Endothelial cell of umbilical vein (primary cell): ENCODE measurements at regions not wholly inside any gene's neighbourhood (a gene's known extent, or its start where the extent isn't known, plus 50 kb on each side); places are given as distances from the start of the nearest gene placed in this dataset.
"Not testable (repeated sequence)": the region's sequence is repeated elsewhere in the genome, so short reads cannot be mapped to it uniquely, and the experiment has no call there.

ENCODE experiments used
- BruUV-seq: library from RNA; stranded (reverse); fragments of 400-500 nt; replicated peaks from 2 replicates; lab custom pipeline; 2021; lab: Mats Ljungman, UMichigan
- CTCF ChIA-PET: fragments of 300-600, 350-600 bp; sonication (Branson Sonifier 250); formaldehyde crosslinking; loops from one replicate; lab custom pipeline; 2021; ENCODE audit warnings: antibody characterized with exemption, inconsistent platforms; lab: Charles Lee
- POLR2A ChIA-PET: fragments of 300-600, 350-600 bp; sonication (Branson Sonifier 250); formaldehyde crosslinking; loops from one replicate; lab custom pipeline; 2021; ENCODE audit warnings: antibody characterized with exemption, inconsistent platforms; lab: Charles Lee
- DNase-seq: peaks from one replicate; pipeline ENCODE4 v3.0.0-alpha.2; 2011; ENCODE audit warnings: low read depth, low spot score
- FAIRE-seq: peaks from 2 replicates; lab custom pipeline; 2011; peaks lifted over from hg19 to GRCh38; lab: Jason Lieb, UNC
- H2AFZ ChIP-seq: 2 replicates; pipeline ENCODE4 v1.6.0; 2012; ENCODE audit warnings: low read depth, low read length, control low read depth, inconsistent platforms
- H3K27ac ChIP-seq: 2 replicates; pipeline ENCODE4 v1.5.1; 2011; ENCODE audit warnings: low read depth, mild to moderate bottlenecking, control low read depth, low read length, moderate library complexity; ENCODE audit not compliant: insufficient read depth
- H3K27me3 ChIP-seq, 2 experiments: 2 replicates each; pipeline versions ENCODE4 v1.6.0 to v1.6.1; 2011; ENCODE audit warnings: low read length in 2 of 2, mixed read lengths in 1 of 2; ENCODE audit not compliant: control insufficient read depth in 2 of 2, insufficient read depth in 2 of 2
- H3K36me3 ChIP-seq, 2 experiments: 2 replicates in 1 of 2; 3 replicates in 1 of 2; pipeline ENCODE4 v1.5.1; 2011; ENCODE audit warnings: low read length in 2 of 2, mild to moderate bottlenecking in 1 of 2, moderate library complexity in 1 of 2; ENCODE audit not compliant: control insufficient read depth in 2 of 2, insufficient read depth in 2 of 2; ENCODE audit errors: extremely low read depth in 1 of 2
- H3K4me1 ChIP-seq: 3 replicates; pipeline ENCODE4 v1.5.1; 2011; ENCODE audit warnings: mild to moderate bottlenecking, low read length; ENCODE audit not compliant: control insufficient read depth, insufficient read depth; ENCODE audit errors: extremely low read depth
- H3K4me2 ChIP-seq: 2 replicates; pipeline ENCODE4 v1.6.1; 2011; ENCODE audit warnings: low read length, control low read depth, mixed read lengths; ENCODE audit not compliant: insufficient read depth
- H3K4me3 ChIP-seq, 3 experiments: fragments of 200-600 bp in 1 of 3; sonication (generic), shearing (Covaris generic) in 1 of 3; replicated peaks in 1 of 3; 2 replicates each; pipeline ENCODE4 v1.5.1; 2011 to 2016; ENCODE audit warnings: control low read depth in 3 of 3, low read length in 3 of 3, mild to moderate bottlenecking in 2 of 3, inconsistent platforms in 1 of 3, low read depth in 1 of 3, moderate library complexity in 1 of 3; ENCODE audit not compliant: insufficient read depth in 1 of 3
- H3K79me2 ChIP-seq: 2 replicates; pipeline ENCODE4 v1.6.0; 2012; ENCODE audit warnings: low read length, inconsistent platforms; ENCODE audit not compliant: control insufficient read depth, insufficient read depth
- H3K9ac ChIP-seq: replicated peaks from 2 replicates; pipeline ENCODE3; 2011; ENCODE audit warnings: low read length, control low read depth; ENCODE audit not compliant: insufficient read depth; ENCODE audit errors: extremely low read depth
- H3K9me1 ChIP-seq: replicated peaks from 3 replicates; pipeline ENCODE4 v1.6.0; 2011; ENCODE audit warnings: mild to moderate bottlenecking, low read length; ENCODE audit not compliant: control insufficient read depth, insufficient read depth; ENCODE audit errors: extremely low read depth
- H3K9me3 ChIP-seq: replicated peaks from 2 replicates; pipeline ENCODE4 v1.5.1; 2012; ENCODE audit warnings: low read length, inconsistent platforms; ENCODE audit not compliant: control insufficient read depth, insufficient read depth
- H4K20me1 ChIP-seq: replicated peaks from 2 replicates; pipeline ENCODE3; 2011; ENCODE audit warnings: mild to moderate bottlenecking, low read length; ENCODE audit not compliant: control insufficient read depth, insufficient read depth; ENCODE audit errors: extremely low read depth
- CTCF ChIP-seq, 2 donors: IDR thresholded peaks; 1 replicate in 1 of 2; 2 replicates in 1 of 2; pipeline ENCODE4 v1.5.1; 2011; ENCODE audit warnings: low read length in 2 of 2, mild to moderate bottlenecking in 2 of 2, moderate library complexity in 2 of 2, control low read depth in 1 of 2, inconsistent platforms in 1 of 2, low read depth in 1 of 2; ENCODE audit not compliant: insufficient read depth in 1 of 2; ENCODE audit errors: extremely low read depth in 1 of 2
- EZH2 ChIP-seq: IDR thresholded peaks from 2 replicates; pipeline ENCODE4 v1.6.1; 2012; ENCODE audit warnings: borderline replicate concordance, low read depth, mild to moderate bottlenecking, moderate library complexity, low read length, inconsistent platforms; ENCODE audit not compliant: severe bottlenecking
- FOS ChIP-seq: IDR thresholded peaks from 2 replicates; pipeline ENCODE4 v1.6.1; 2011; ENCODE audit warnings: mild to moderate bottlenecking, low read length, moderate library complexity, borderline replicate concordance; ENCODE audit not compliant: insufficient read depth
- GATA2 ChIP-seq: IDR thresholded peaks from 2 replicates; pipeline ENCODE4 v1.7.0; 2011; ENCODE audit warnings: low read depth, mild to moderate bottlenecking, moderate library complexity, mixed read lengths, low read length; ENCODE audit not compliant: insufficient read length, insufficient read depth
- JUN ChIP-seq: IDR thresholded peaks from 2 replicates; pipeline ENCODE4 v1.6.1; 2011; ENCODE audit warnings: borderline replicate concordance, low read depth; ENCODE audit not compliant: insufficient read length, insufficient read depth
- MYC ChIP-seq: IDR thresholded peaks from one replicate; pipeline ENCODE4 v1.6.1; 2011; ENCODE audit warnings: mild to moderate bottlenecking, low read depth, low read length
- POLR2A ChIP-seq: IDR thresholded peaks from 2 replicates; pipeline ENCODE4 v1.6.1; 2012; ENCODE audit warnings: low read depth, mild to moderate bottlenecking, control low read depth, low read length
- POLR2AphosphoS5 ChIP-seq: IDR thresholded peaks from 2 replicates; pipeline ENCODE4 v1.6.1; 2012; ENCODE audit warnings: low read depth, mild to moderate bottlenecking, control low read depth, low read length, moderate library complexity; ENCODE audit not compliant: insufficient read depth
- dilution Hi-C: fragments of 300-500 bp; cut with MboI; formaldehyde crosslinking; loops from one replicate; pipeline ENCODE4 v1.15.0; 2019; ENCODE audit warnings: low sequenced_read_pairs; ENCODE audit not compliant: extremely low pct_ligation_motif_present
- intact Hi-C: fragments of 100-400 bp; cut with micrococcal nuclease; formaldehyde crosslinking; loops from one replicate; pipeline ENCODE4 v1.10.0; 2022
- TF ChIP-seq, protein P1 (sequence below): IDR thresholded peaks from 2 replicates; pipeline ENCODE4 v1.6.1; 2011; ENCODE audit not compliant: insufficient read depth, insufficient read length

- Histone ChIP-seq H3K79me2 (no peaks in the 10 kb centered on the region), H4K20me1 (no peaks in the 10 kb centered on the region), H3K9me3 (no peaks in the 10 kb centered on the region), H3K4me1 (peaks cover 3% of the 10 kb centered on the region), H3K27me3 (no peaks in the 10 kb centered on the region), H3K4me3 (no peak overlapping the region), H2AFZ (no peak overlapping the region), H3K36me3 (no peaks in the 10 kb centered on the region), H3K9me1 (no peaks in the 10 kb centered on the region), H3K9ac (no peak overlapping the region), H3K27ac (no peak overlapping the region), H3K4me2 (no peak overlapping the region)
- DNase-seq: no peak
- FAIRE-seq: no peak
- dilution Hi-C loops (no loop called here), intact Hi-C loops (loop anchor here (1.0 to 10.0 kb wide), 3 partner anchors 44 to 237 kb away; partner anchors contain the start of gene USP9X)
- BruUV-seq: no TSS peak
- ChIA-PET CTCF (interaction anchor here (0.8 to 2.2 kb wide), 12 partner anchors 39 to 335 kb away, joined by 3 to 56 read pairs (median 6); no protein-coding TSS in a partner anchor), POLR2A (interaction anchor here (1.4 to 2.0 kb wide), 2 partner anchors 131 to 206 kb away, joined by 4 to 5 read pairs; partner anchors contain the start of gene USP9X)
- no peak for TF ChIP-seq CTCF (IDR thresholded peaks at IDR 0.05; ENCODE audit: extremely low read depth in 1 of 2, insufficient read depth in 1 of 2, low read depth in 1 of 2, low read length in 2 of 2)
- no peak for TF ChIP-seq JUN
- no peak for TF ChIP-seq MYC
- TF ChIP-seq POLR2AphosphoS5: no peak
- no peak for TF ChIP-seq FOS
- no peak for TF ChIP-seq POLR2A
- TF ChIP-seq EZH2: no peak
- TF ChIP-seq, protein P1, sequence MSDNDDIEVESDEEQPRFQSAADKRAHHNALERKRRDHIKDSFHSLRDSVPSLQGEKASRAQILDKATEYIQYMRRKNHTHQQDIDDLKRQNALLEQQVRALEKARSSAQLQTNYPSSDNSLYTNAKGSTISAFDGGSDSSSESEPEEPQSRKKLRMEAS: no peak
- TF ChIP-seq GATA2: no peak
Observed at GRCh38 chrX:40878766-40879165, 143.4 kb upstream of the MED14 start.

DNA sequence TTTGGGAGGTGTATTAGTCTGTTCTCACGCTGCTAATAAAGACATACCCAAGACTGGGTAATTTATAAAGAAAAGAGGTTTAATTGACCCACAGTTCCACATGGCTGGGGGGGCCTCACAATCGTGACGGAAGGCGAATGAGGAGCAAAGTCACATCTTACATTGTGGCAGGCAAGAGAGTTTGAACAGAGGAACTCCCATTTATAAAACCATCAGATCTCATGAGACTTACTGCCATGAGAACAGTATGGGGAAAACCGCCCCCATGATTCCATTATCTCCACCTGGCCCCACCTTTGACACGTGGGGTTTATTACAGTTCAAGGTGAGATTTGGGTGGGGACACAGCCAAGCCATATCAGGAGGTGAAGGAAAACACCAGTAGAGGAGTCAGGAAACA, 143.8 kb upstream of the MED14 start:
- H3K9me1 ChIP-seq, H3K9ac ChIP-seq, DNase-seq, H2AFZ ChIP-seq, H3K4me1 ChIP-seq, H3K36me3 ChIP-seq, dilution Hi-C loops, FAIRE-seq, H3K79me2 ChIP-seq, BruUV-seq, H3K27ac ChIP-seq, H3K4me3 ChIP-seq, H3K9me3 ChIP-seq, H3K27me3 ChIP-seq, H3K4me2 ChIP-seq, H4K20me1 ChIP-seq: not testable (repeated sequence)
- POLR2A ChIA-PET: interaction anchor here (2.0 kb wide), 1 partner anchor 205 kb away, joined by 5 read pairs; the partner anchor contains the start of gene USP9X
- intact Hi-C loops: loop anchor here (2.0 to 10.0 kb wide), 2 partner anchors 44 to 206 kb away; partner anchors contain the start of gene USP9X
- CTCF ChIA-PET: interaction anchor here (0.8 to 2.2 kb wide), 8 partner anchors 42 to 335 kb away, joined by 3 to 56 read pairs (median 6); no protein-coding TSS in a partner anchor
